Loucy (cell line): ENCODE measurements at regions not wholly inside any gene's neighbourhood (a gene's known extent, or its start where the extent isn't known, plus 50 kb on each side); places are given as distances from the start of the nearest gene placed in this dataset.

Source experiments
- H2AFZ ChIP-seq: fragments of 200-600 bp; sonication (generic); 2 replicates; pipeline ENCODE4 v1.6.0; 2016; ENCODE audit warnings: antibody characterized with exemption, mild to moderate bottlenecking, low read length, moderate library complexity
- H3F3A ChIP-seq: fragments of 200-600 bp; 2 replicates; pipeline ENCODE4 v1.6.0; 2016; ENCODE audit warnings: antibody characterized with exemption, low read depth, mild to moderate bottlenecking
- H3K27me3 ChIP-seq: fragments of 200-600 bp; sonication (generic); 2 replicates; pipeline ENCODE4 v1.6.1; 2014; ENCODE audit warnings: low read length, mild to moderate bottlenecking; ENCODE audit not compliant: insufficient read depth, poor library complexity, severe bottlenecking
- H3K36me3 ChIP-seq: fragments of 200-600 bp; sonication (generic); 2 replicates; pipeline ENCODE4 v1.6.1; 2016; ENCODE audit warnings: low read length; ENCODE audit not compliant: insufficient read depth
- H3K4me1 ChIP-seq: fragments of 200-600 bp; sonication (generic); 2 replicates; pipeline ENCODE4 v1.5.1; 2014; ENCODE audit warnings: low read length, mild to moderate bottlenecking; ENCODE audit not compliant: insufficient read depth, poor library complexity, severe bottlenecking
- H3K4me2 ChIP-seq: fragments of 200-600 bp; sonication (generic); 2 replicates; pipeline ENCODE4 v1.6.0; 2014; ENCODE audit warnings: antibody characterized with exemption, low read length, low read depth, mild to moderate bottlenecking; ENCODE audit not compliant: poor library complexity, severe bottlenecking
- H3K4me3 ChIP-seq: fragments of 200-600 bp; sonication (generic); 2 replicates; pipeline ENCODE4 v1.5.1; 2014; ENCODE audit warnings: low read length, mild to moderate bottlenecking, mixed read lengths; ENCODE audit not compliant: poor library complexity, severe bottlenecking
- H3K79me2 ChIP-seq: fragments of 200-600 bp; sonication (generic); 2 replicates; pipeline ENCODE4 v1.6.1; 2014; ENCODE audit warnings: low read length; ENCODE audit not compliant: insufficient read depth
- H3K9ac ChIP-seq: fragments of 200-600 bp; sonication (generic); 2 replicates; pipeline ENCODE4 v1.6.0; 2014; ENCODE audit warnings: mild to moderate bottlenecking, low read depth, low read length, moderate library complexity; ENCODE audit not compliant: poor library complexity, severe bottlenecking
- H3K9me2 ChIP-seq: fragments of 200-600 bp; sonication (generic); replicated peaks from 2 replicates; pipeline ENCODE4 v1.6.1; 2016; ENCODE audit warnings: low read depth, low read length, mixed read lengths
- H3K9me3 ChIP-seq: fragments of 200-600 bp; sonication (generic); 2 replicates; pipeline ENCODE4 v1.6.1; 2014; ENCODE audit warnings: mild to moderate bottlenecking, antibody characterized with exemption, low read length, low read depth; ENCODE audit not compliant: insufficient read depth
- H4K20me1 ChIP-seq: fragments of 200-600 bp; sonication (generic); 2 replicates; pipeline ENCODE4 v1.6.0; 2014; ENCODE audit warnings: antibody characterized with exemption, low read length, mild to moderate bottlenecking; ENCODE audit not compliant: insufficient read depth, poor library complexity, severe bottlenecking
- CTCF ChIP-seq: fragments of 200-600 bp; sonication (generic); conservative IDR thresholded peaks from 2 replicates; pipeline ENCODE4 v1.5.1; 2014; ENCODE audit warnings: mild to moderate bottlenecking, antibody characterized with exemption, low read length
- EZH2phosphoT487 ChIP-seq: fragments of 200-600 bp; IDR thresholded peaks from 2 replicates; pipeline ENCODE4 v1.6.1; 2018; ENCODE audit warnings: antibody characterized with exemption, mild to moderate bottlenecking, moderate library complexity, borderline replicate concordance

GRCh38 chr10:105885495-105885894 lies 1244.4 kb downstream of the SORCS3 start:
- no peaks in the 10 kb centered on the region for H3K36me3 ChIP-seq
- H3K9me3 ChIP-seq: no peaks in the 10 kb centered on the region
- H3K9ac ChIP-seq: no peak overlapping the region
- H3K9me2 ChIP-seq: no peaks in the 10 kb centered on the region
- no peak overlapping the region for H2AFZ ChIP-seq
- H4K20me1 ChIP-seq: no peaks in the 10 kb centered on the region
- no peak overlapping the region for H3K4me2 ChIP-seq
- H3K4me1 ChIP-seq: no peaks in the 10 kb centered on the region
- no peaks in the 10 kb centered on the region for H3K79me2 ChIP-seq
- no peaks in the 10 kb centered on the region for H3F3A ChIP-seq
- no peaks in the 10 kb centered on the region for H3K27me3 ChIP-seq
- TF ChIP-seq CTCF (no peak), EZH2phosphoT487 (no peak)
- no peak overlapping the region for H3K4me3 ChIP-seq

GRCh38 chr10:105879401-105879800 lies 1238.3 kb downstream of the SORCS3 start:
- no peak overlapping the region for H3K4me2 ChIP-seq
- H4K20me1 ChIP-seq: no peaks in the 10 kb centered on the region
- no peaks in the 10 kb centered on the region for H3K27me3 ChIP-seq
- H3F3A ChIP-seq: no peaks in the 10 kb centered on the region
- H3K9ac ChIP-seq: no peak overlapping the region
- no peak overlapping the region for H3K4me3 ChIP-seq
- TF ChIP-seq CTCF: no peak
- no peak for TF ChIP-seq EZH2phosphoT487
- no peaks in the 10 kb centered on the region for H3K36me3 ChIP-seq
- H3K9me2 ChIP-seq: no peaks in the 10 kb centered on the region
- H3K9me3 ChIP-seq: no peaks in the 10 kb centered on the region
- H2AFZ ChIP-seq: no peak overlapping the region
- H3K4me1 ChIP-seq: no peaks in the 10 kb centered on the region
- H3K79me2 ChIP-seq: no peaks in the 10 kb centered on the region

- Histone ChIP-seq H3K4me1 (no peaks in the 10 kb centered on the region), H3K4me3 (no peak overlapping the region), H3F3A (no peaks in the 10 kb centered on the region), H3K36me3 (no peaks in the 10 kb centered on the region), H3K9me3 (no peaks in the 10 kb centered on the region), H3K27me3 (no peaks in the 10 kb centered on the region), H2AFZ (no peak overlapping the region), H4K20me1 (no peaks in the 10 kb centered on the region), H3K9me2 (no peaks in the 10 kb centered on the region), H3K9ac (no peak overlapping the region), H3K79me2 (no peaks in the 10 kb centered on the region), H3K4me2 (no peak overlapping the region)
- TF ChIP-seq EZH2phosphoT487 (no peak), CTCF (no peak)
Measured at GRCh38 chr10:105875050-105875449, 1234.0 kb downstream of the SORCS3 start.
